GM10266 (cell line): ENCODE measurements at regions not wholly inside any gene's neighbourhood (a gene's known extent, or its start where the extent isn't known, plus 50 kb on each side); places are given as distances from the start of the nearest gene placed in this dataset.
"Not testable (repeated sequence)": the region's sequence is repeated elsewhere in the genome, so short reads cannot be mapped to it uniquely, and the experiment has no call there.

Source experiments
- DNase-seq: peaks from one replicate; pipeline ENCODE4 v3.0.0; 2012; ENCODE audit errors: extremely low spot score
- TF ChIP-seq, protein P1 (sequence below): IDR thresholded peaks from 2 replicates; pipeline ENCODE4 v1.5.1; 2012; ENCODE audit warnings: mild to moderate bottlenecking, low read depth; ENCODE audit not compliant: control insufficient read depth, insufficient read depth; ENCODE audit errors: missing control alignments

DNA sequence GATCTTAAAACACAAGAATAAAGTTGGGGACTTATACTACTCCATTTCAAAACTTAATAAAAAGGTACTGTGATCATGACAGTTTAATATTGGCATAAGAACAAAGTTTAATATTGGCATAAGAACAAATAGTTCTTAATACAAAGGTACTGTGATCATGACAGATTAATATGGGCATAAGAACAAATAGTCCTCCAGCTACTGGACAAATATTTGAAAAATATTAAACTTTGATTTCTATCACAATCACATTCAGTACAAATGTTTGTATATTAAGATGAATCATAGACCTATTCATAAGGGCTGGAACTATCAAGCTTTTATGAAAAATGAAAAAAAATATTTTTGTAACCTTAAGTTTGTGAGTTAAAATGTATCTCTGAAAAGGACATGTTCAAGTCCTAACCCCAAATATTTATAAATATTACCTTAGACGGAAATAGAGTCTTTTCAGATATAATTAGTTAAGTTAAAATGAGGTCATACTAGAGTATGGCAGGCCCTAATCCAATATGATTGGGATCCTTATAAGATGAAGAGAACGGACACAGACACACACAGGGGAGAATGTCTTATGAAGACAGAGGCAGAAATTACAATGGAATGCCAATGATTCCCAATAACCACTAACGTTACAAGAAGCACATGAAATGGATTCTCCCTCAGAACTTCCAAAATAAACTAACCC is 79.1 kb upstream of the RGS1 start:
- no peak for DNase-seq
- TF ChIP-seq, protein P1, sequence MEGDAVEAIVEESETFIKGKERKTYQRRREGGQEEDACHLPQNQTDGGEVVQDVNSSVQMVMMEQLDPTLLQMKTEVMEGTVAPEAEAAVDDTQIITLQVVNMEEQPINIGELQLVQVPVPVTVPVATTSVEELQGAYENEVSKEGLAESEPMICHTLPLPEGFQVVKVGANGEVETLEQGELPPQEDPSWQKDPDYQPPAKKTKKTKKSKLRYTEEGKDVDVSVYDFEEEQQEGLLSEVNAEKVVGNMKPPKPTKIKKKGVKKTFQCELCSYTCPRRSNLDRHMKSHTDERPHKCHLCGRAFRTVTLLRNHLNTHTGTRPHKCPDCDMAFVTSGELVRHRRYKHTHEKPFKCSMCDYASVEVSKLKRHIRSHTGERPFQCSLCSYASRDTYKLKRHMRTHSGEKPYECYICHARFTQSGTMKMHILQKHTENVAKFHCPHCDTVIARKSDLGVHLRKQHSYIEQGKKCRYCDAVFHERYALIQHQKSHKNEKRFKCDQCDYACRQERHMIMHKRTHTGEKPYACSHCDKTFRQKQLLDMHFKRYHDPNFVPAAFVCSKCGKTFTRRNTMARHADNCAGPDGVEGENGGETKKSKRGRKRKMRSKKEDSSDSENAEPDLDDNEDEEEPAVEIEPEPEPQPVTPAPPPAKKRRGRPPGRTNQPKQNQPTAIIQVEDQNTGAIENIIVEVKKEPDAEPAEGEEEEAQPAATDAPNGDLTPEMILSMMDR: no peak

DNA sequence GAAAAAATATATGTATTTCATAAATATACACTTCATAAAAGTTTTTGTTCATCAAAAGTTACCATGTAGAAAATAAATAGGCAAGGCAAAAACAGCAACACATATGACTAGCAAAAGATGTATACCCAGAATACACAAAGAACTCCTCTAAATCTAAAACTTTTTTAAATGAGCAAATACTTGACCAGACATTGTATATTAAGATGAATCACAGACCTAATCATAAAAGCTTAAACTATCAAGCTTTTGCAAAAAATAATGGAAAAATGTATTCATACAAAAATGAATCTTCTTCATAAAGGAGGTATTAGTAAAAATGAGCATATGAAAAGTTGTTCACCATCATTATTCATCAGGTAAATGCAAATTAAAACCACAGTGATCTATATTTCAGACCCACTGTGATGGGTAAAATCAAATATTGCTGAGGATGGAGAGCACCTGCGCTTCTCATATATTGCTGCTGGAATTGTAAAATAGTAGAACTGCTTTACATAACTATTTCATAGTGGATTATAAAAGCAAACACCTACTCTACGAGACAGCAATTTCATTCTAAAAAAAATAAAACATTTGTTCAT is 78.3 kb upstream of the RGS1 start:
- DNase-seq: no peak
- TF ChIP-seq, protein P1: no peak

DNA sequence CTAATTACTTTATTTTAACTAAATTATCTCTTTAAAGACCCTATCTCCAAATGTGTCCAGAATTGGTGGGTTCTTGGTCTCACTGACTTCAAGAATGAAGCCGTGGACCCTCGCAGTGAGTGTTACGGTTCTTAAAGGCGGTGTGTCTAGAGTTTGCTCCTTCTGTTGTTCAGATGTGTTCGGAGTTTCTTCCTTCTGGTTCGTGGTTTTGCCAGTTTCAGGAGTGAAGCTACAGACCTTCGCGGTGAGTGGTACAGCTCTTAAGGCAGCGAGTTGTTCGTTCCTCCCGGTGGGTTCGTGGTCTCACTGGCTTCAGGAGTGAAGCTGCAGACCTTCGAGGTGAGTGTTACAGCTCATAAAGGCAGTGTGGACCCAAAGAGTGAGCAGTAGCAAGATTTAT is 77.5 kb upstream of the RGS1 start:
- DNase-seq: not testable (repeated sequence)

DNA sequence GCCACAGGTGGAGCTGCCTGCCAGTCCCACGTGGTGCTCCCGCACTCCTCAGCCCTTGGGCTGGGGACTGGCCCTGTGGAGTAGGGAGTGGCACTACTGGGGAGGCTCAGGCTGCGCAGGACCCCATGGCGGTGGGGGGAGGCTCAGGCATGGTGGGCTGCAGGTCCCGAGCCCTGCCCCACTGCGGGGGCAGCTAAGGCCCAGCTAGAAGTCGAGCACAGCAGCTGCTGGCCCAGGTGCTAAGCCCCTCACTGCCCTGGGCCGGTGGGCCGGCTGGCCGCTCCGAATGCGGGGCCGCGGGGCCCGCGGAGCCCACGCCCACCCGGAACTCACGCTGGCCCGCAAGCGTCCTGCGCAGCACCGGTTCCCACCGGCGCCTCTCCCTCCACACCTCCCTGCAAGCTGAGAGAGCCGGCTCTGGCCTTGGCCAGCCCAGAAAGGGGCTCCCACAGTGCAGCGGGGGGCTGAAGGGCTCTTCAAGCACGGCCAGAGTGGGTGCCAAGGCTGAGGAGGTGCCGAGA is 76.5 kb upstream of the RGS1 start:
- not testable (repeated sequence) for DNase-seq

DNA sequence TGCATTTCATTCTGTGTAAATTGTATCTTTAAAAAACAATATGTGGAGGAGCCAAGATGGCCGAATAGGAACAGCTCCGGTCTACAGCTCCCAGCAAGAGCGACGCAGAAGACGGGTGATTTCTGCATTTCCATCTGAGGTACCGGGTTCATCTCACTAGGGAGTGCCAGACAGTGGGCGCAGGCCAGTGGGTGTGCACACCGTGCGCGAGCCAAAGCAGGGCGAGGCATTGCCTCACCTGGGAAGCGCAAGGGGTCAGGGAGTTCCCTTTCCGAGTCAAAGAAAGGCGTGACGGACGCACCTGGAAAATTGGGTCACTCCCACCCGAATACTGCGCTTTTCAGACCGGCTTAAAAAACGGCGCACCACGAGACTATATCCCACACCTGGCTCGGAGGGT is 75.0 kb upstream of the RGS1 start:
- DNase-seq: not testable (repeated sequence)

DNA sequence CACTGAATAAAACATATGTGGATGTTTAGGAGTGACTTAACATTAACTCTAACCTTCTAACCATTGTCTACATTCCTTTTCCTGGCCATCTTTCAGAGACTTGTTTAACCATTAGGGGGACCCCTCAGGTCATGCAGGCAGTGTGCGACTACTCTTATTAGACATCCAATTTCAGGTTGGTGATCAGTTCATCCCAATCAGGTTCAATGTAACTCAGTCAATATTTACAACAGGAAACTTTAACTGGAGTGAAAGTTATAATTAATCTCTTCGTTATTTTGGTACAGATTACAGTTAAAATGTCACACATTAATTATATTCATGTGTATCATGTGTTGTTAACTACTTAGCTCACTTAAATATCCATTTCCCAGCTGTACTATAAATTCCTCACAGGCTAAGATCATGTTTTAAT is 68.8 kb upstream of the RGS1 start:
- DNase-seq: peak; percentile 82
- TF ChIP-seq, protein P1: peak; percentile 66

DNA sequence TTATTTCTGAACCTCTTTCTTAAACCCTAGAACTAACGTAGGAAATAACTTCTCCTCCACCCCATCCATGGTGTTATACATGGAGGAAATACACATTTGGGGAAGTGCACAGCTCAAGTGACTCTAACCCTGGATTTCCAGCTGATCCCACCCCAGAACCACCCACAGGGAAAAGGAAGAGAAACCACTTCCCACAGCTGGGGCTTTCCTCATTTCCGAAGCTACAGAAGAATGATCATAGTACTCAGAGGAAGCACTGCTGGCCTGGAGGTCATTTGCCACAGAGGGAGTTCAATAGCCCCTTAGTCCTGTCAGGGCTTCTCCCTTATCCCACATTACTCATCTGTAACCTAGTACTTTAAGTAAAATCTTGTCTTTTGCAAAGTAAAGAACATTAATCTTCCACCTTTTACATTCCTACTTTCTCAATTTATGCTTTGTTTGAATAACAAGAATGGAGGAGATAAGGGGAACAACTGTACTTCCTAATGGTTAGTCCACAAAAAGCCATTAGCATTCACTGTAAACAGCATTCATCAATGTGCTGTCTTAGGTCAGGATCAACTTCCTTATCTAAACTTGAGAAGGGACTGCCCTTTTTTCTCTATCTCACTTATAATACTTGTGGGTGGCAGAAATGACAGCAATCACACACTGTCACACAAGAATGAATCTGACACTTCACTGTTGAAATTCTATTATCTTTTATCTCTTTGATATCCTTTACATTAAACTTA is 63.0 kb upstream of the RGS1 start:
- no peak for DNase-seq
- TF ChIP-seq, protein P1: no peak

DNA sequence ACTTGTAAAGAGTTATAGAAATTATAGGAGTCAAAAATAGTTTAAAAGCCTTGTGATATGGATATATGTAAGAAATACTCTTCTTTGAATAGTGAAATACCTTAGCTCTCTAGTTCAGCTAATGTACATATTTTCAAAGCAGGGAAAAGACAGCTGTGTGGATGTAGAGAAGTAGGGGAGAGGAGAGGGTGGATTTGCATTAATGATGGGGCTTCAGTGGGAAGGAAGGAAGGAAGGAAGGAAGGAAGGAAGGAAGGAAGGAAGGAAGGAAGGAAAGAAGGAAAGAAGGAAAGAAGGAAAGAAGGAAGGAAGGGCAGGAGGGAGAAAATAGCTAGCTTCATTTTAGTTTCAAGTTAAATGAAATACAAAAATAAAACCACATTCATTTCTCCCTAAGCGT is 62.4 kb upstream of the RGS1 start:
- DNase-seq: no peak
- TF ChIP-seq, protein P1: no peak
